ENCODE measurements at regions not wholly inside any gene's neighbourhood (a gene's known extent, or its start where the extent isn't known, plus 50 kb on each side); places are given as distances from the start of the nearest gene placed in this dataset.
A peak's percentile ranks its signal among the peaks of the same experiment; 100 is the strongest.

- WGBS (ENCODE audit: insufficient coverage, low lambda C conversion rate): no CpG with 5 or more reads among the region's 6 CpGs
- DNase-seq: no peak
- Histone ChIP-seq H3K27me3 (ENCODE audit: control insufficient read depth, insufficient read depth, low read length) (no peaks in the 10 kb centered on the region), H3K9me3 (ENCODE audit: control insufficient read depth, low read depth, low read length) (no peaks in the 10 kb centered on the region), H3K36me3 (ENCODE audit: control insufficient read depth, insufficient read depth, low read length) (no peaks in the 10 kb centered on the region), H3K4me3 (ENCODE audit: low read length) (no peak overlapping the region), H3K4me1 (ENCODE audit: control insufficient read depth, insufficient read depth, low read length) (peaks cover 19% of the 10 kb centered on the region), H3K27ac (ENCODE audit: low read length) (no peak overlapping the region)
Measured at GRCh38 chr20:50242548-50242862, 51.9 kb downstream of the CEBPB start.

GRCh38 chr20:50242863-50243609, 52.4 kb downstream of the CEBPB start:
- H3K9me3 ChIP-seq (ENCODE audit: control insufficient read depth, low read depth, low read length): no peaks in the 10 kb centered on the region
- no peaks in the 10 kb centered on the region for H3K27me3 ChIP-seq (ENCODE audit: control insufficient read depth, insufficient read depth, low read length)
- DNase-seq: peak; percentile 52 to 71
- H3K36me3 ChIP-seq (ENCODE audit: control insufficient read depth, insufficient read depth, low read length): no peaks in the 10 kb centered on the region
- peaks cover 25% of the 10 kb centered on the region for H3K4me1 ChIP-seq (ENCODE audit: control insufficient read depth, insufficient read depth, low read length)
- WGBS (ENCODE audit: insufficient coverage, low lambda C conversion rate): no CpG with 5 or more reads among the region's 27 CpGs
- no peak overlapping the region for H3K27ac ChIP-seq (ENCODE audit: low read length)
- H3K4me3 ChIP-seq (ENCODE audit: low read length): no peak overlapping the region

GRCh38 chr20:50243610-50244351, 53.2 kb downstream of the CEBPB start:
- Histone ChIP-seq H3K9me3 (ENCODE audit: control insufficient read depth, low read depth, low read length) (no peaks in the 10 kb centered on the region), H3K4me1 (ENCODE audit: control insufficient read depth, insufficient read depth, low read length) (peaks cover 29% of the 10 kb centered on the region), H3K27ac (ENCODE audit: low read length) (no peak overlapping the region), H3K27me3 (ENCODE audit: control insufficient read depth, insufficient read depth, low read length) (no peaks in the 10 kb centered on the region), H3K36me3 (ENCODE audit: control insufficient read depth, insufficient read depth, low read length) (no peaks in the 10 kb centered on the region), H3K4me3 (ENCODE audit: low read length) (no peak overlapping the region)
- DNase-seq: no peak
- 72% methylated on average over 2 of the region's 15 CpGs for WGBS (ENCODE audit: insufficient coverage, low lambda C conversion rate)

GRCh38 chr20:50244352-50245149, 53.9 kb downstream of the CEBPB start:
- Histone ChIP-seq H3K4me3 (ENCODE audit: low read length) (no peak overlapping the region), H3K4me1 (ENCODE audit: control insufficient read depth, insufficient read depth, low read length) (peaks cover 29% of the 10 kb centered on the region), H3K27me3 (ENCODE audit: control insufficient read depth, insufficient read depth, low read length) (no peaks in the 10 kb centered on the region), H3K36me3 (ENCODE audit: control insufficient read depth, insufficient read depth, low read length) (no peaks in the 10 kb centered on the region), H3K27ac (ENCODE audit: low read length) (no peak overlapping the region), H3K9me3 (ENCODE audit: control insufficient read depth, low read depth, low read length) (no peaks in the 10 kb centered on the region)
- no peak for DNase-seq
- no CpG with 5 or more reads among the region's 9 CpGs for WGBS (ENCODE audit: insufficient coverage, low lambda C conversion rate)

GRCh38 chr20:50245498-50246366, 55.1 kb downstream of the CEBPB start:
- Histone ChIP-seq H3K4me1 (ENCODE audit: control insufficient read depth, insufficient read depth, low read length) (peaks cover 29% of the 10 kb centered on the region), H3K27ac (ENCODE audit: low read length) (no peak overlapping the region), H3K36me3 (ENCODE audit: control insufficient read depth, insufficient read depth, low read length) (no peaks in the 10 kb centered on the region), H3K4me3 (ENCODE audit: low read length) (no peak overlapping the region), H3K27me3 (ENCODE audit: control insufficient read depth, insufficient read depth, low read length) (no peaks in the 10 kb centered on the region), H3K9me3 (ENCODE audit: control insufficient read depth, low read depth, low read length) (no peaks in the 10 kb centered on the region)
- no CpG with 5 or more reads among the region's 14 CpGs for WGBS (ENCODE audit: insufficient coverage, low lambda C conversion rate)
- no peak for DNase-seq

- peak in 1 of 2 donors; percentile 39 for DNase-seq
- WGBS (ENCODE audit: insufficient coverage, low lambda C conversion rate): no CpG with 5 or more reads among the region's 17 CpGs
Measured at GRCh38 chr20:50246367-50247195, 56.0 kb downstream of the CEBPB start.

GRCh38 chr20:50247196-50248094, 56.8 kb downstream of the CEBPB start:
- no peaks in the 10 kb centered on the region for H3K9me3 ChIP-seq (ENCODE audit: control insufficient read depth, low read depth, low read length)
- DNase-seq: no peak
- H3K4me3 ChIP-seq (ENCODE audit: low read length): no peak overlapping the region
- no peak overlapping the region for H3K27ac ChIP-seq (ENCODE audit: low read length)
- peaks cover 29% of the 10 kb centered on the region for H3K4me1 ChIP-seq (ENCODE audit: control insufficient read depth, insufficient read depth, low read length)
- 100% methylated on average over 2 of the region's 9 CpGs for WGBS (ENCODE audit: insufficient coverage, low lambda C conversion rate)
- H3K27me3 ChIP-seq (ENCODE audit: control insufficient read depth, insufficient read depth, low read length): no peaks in the 10 kb centered on the region
- no peaks in the 10 kb centered on the region for H3K36me3 ChIP-seq (ENCODE audit: control insufficient read depth, insufficient read depth, low read length)

More at GRCh38 chr20:50246367-50247195, 56.0 kb downstream of the CEBPB start:
- Histone ChIP-seq H3K27me3 (ENCODE audit: control insufficient read depth, insufficient read depth, low read length) (no peaks in the 10 kb centered on the region), H3K36me3 (ENCODE audit: control insufficient read depth, insufficient read depth, low read length) (no peaks in the 10 kb centered on the region), H3K4me3 (ENCODE audit: low read length) (no peak overlapping the region), H3K9me3 (ENCODE audit: control insufficient read depth, low read depth, low read length) (no peaks in the 10 kb centered on the region), H3K27ac (ENCODE audit: low read length) (no peak overlapping the region), H3K4me1 (ENCODE audit: control insufficient read depth, insufficient read depth, low read length) (peaks cover 29% of the 10 kb centered on the region)

GRCh38 chr20:50248104-50248641, 57.5 kb downstream of the CEBPB start:
- H3K27ac ChIP-seq (ENCODE audit: low read length): peak overlapping the region; percentile 12
- DNase-seq: peak; percentile 46 to 69
- H3K9me3 ChIP-seq (ENCODE audit: control insufficient read depth, low read depth, low read length): no peaks in the 10 kb centered on the region
- peaks cover 24% of the 10 kb centered on the region for H3K4me1 ChIP-seq (ENCODE audit: control insufficient read depth, insufficient read depth, low read length)
- no peak overlapping the region for H3K4me3 ChIP-seq (ENCODE audit: low read length)
- no CpG with 5 or more reads among the region's 17 CpGs for WGBS (ENCODE audit: insufficient coverage, low lambda C conversion rate)
- H3K36me3 ChIP-seq (ENCODE audit: control insufficient read depth, insufficient read depth, low read length): no peaks in the 10 kb centered on the region
- no peaks in the 10 kb centered on the region for H3K27me3 ChIP-seq (ENCODE audit: control insufficient read depth, insufficient read depth, low read length)

Measured in large intestine (tissue), 3 donors.